GM19463 (cell line): ENCODE measurements at regions not wholly inside any gene's neighbourhood (a gene's known extent, or its start where the extent isn't known, plus 50 kb on each side); places are given as distances from the start of the nearest gene placed in this dataset.

Experiments
- ATAC-seq: cut with Tn5 transposase; IDR thresholded peaks from one replicate; pipeline ENCODE4 v1.9.1; 2021; ENCODE audit warnings: mild to moderate bottlenecking, moderate library complexity; ENCODE audit not compliant: unreplicated experiment

GRCh38 chr10:113287592-113287991, 265.3 kb upstream of the HABP2 start:
- ATAC-seq = no peak

GRCh38 chr10:113290137-113290536, 262.7 kb upstream of the HABP2 start:
- no peak for ATAC-seq

- no peak for ATAC-seq
These were observed 261.4 kb upstream of the HABP2 start for GRCh38 chr10:113291413-113291812.

- no peak for ATAC-seq
These were observed 260.8 kb upstream of the HABP2 start for GRCh38 chr10:113292086-113292485.

GRCh38 chr10:113292743-113293142, 260.1 kb upstream of the HABP2 start:
- ATAC-seq = no peak

GRCh38 chr10:113293167-113293566, 259.7 kb upstream of the HABP2 start:
- no peak for ATAC-seq

GRCh38 chr10:113294868-113295267, 258.0 kb upstream of the HABP2 start:
- no peak for ATAC-seq

- no peak for ATAC-seq
These were observed 255.6 kb upstream of the HABP2 start for GRCh38 chr10:113297226-113297625.

- ATAC-seq = no peak
These were observed 254.2 kb upstream of the HABP2 start for GRCh38 chr10:113298616-113299015.

GRCh38 chr10:113300201-113300600, 252.7 kb upstream of the HABP2 start:
- no peak for ATAC-seq

GRCh38 chr10:113300617-113301016, 252.2 kb upstream of the HABP2 start:
- ATAC-seq = peak; percentile 70

- ATAC-seq = no peak
These were observed 251.4 kb upstream of the HABP2 start for GRCh38 chr10:113301342-113301984.

- ATAC-seq = no peak
These were observed 250.8 kb upstream of the HABP2 start for GRCh38 chr10:113302062-113302461.

- ATAC-seq = no peak
These were observed 249.2 kb upstream of the HABP2 start for GRCh38 chr10:113303544-113304146.

- no peak for ATAC-seq
These were observed 248.1 kb upstream of the HABP2 start for GRCh38 chr10:113304726-113305125.

GRCh38 chr10:113305871-113306270, 247.0 kb upstream of the HABP2 start:
- no peak for ATAC-seq

- no peak for ATAC-seq
These were observed 243.1 kb upstream of the HABP2 start for GRCh38 chr10:113309791-113310190.

GRCh38 chr10:113310347-113310746, 242.5 kb upstream of the HABP2 start:
- ATAC-seq = no peak

- ATAC-seq = no peak
These were observed 239.7 kb upstream of the HABP2 start for GRCh38 chr10:113313048-113313602.

GRCh38 chr10:113313722-113314121, 239.1 kb upstream of the HABP2 start:
- no peak for ATAC-seq

- no peak for ATAC-seq
These were observed 236.3 kb upstream of the HABP2 start for GRCh38 chr10:113316506-113316905.

GRCh38 chr10:113317489-113317888, 235.4 kb upstream of the HABP2 start:
- no peak for ATAC-seq

GRCh38 chr10:113319479-113319878, 233.4 kb upstream of the HABP2 start:
- ATAC-seq = no peak
